ENCODE measurements at regions not wholly inside any gene's neighbourhood (a gene's known extent, or its start where the extent isn't known, plus 50 kb on each side); places are given as distances from the start of the nearest gene placed in this dataset.

- no peak for TF ChIP-seq CTCF (IDR thresholded peaks at IDR 0.05)
- TF ChIP-seq POLR2AphosphoS5 (IDR thresholded peaks at IDR 0.05; ENCODE audit: low read depth, low read length), result no peak
- TF ChIP-seq SIN3A (IDR thresholded peaks at IDR 0.05; ENCODE audit: borderline replicate concordance, insufficient read depth, low read depth, low read length), result no peak
Observed at GRCh38 chr6:71206089-71206488, 82.5 kb upstream of the OGFRL1 start.
